ENCODE measurements at regions not wholly inside any gene's neighbourhood (a gene's known extent, or its start where the extent isn't known, plus 50 kb on each side); places are given as distances from the start of the nearest gene placed in this dataset.
"Not testable (repeated sequence)": the region's sequence is repeated elsewhere in the genome, so short reads cannot be mapped to it uniquely, and the experiment has no call there.

DNA sequence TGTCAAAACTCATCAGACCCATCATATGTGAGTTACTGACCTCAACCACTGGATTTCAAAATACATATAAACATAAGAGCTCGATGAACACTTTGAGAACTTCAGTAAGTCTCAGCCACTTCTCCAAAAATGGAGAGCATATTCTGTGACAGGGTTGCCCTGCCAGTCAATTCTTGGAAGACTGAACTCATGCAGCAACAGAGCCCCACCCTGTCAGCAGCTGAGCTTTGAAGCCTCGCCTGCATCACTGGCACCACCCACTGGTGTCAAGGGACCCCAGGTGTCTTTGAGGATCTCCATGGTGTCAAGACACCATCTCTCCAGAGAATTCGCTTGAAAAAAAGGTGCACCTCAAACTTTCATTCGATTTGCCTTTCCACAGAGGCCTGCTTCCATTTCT lies 420.1 kb downstream of the SPATA31A1 start:
- DNase-seq (ENCODE audit: low read depth, low spot score); H4K20me1 ChIP-seq (ENCODE audit: control insufficient read depth, insufficient read depth); intact Hi-C loops (cut with micrococcal nuclease; ENCODE audit: unreplicated experiment); FAIRE-seq; H3K27me3 ChIP-seq (replicated peaks in 1 of 2; ENCODE audit: control insufficient read depth in 2 of 2, insufficient read depth in 2 of 2, low read length in 1 of 2); H3K9me3 ChIP-seq (replicated peaks; ENCODE audit: control insufficient read depth, insufficient read depth, low read length); in situ Hi-C loops (cut with MboI); ATAC-seq; H3K4me1 ChIP-seq (ENCODE audit: control insufficient read depth, insufficient read depth, low read length); H3K36me3 ChIP-seq (ENCODE audit: control insufficient read depth in 2 of 2, insufficient read depth in 2 of 2, low read length in 1 of 2); SMC1A ChIA-PET (ENCODE audit: uncharacterized antibody, unreplicated experiment); POLR2A ChIA-PET; H3K9ac ChIP-seq (ENCODE audit: control insufficient read depth, insufficient read depth, low read length); H3K79me2 ChIP-seq (ENCODE audit: control insufficient read depth, insufficient read depth, low read length); CTCF ChIA-PET; BruUV-seq (replicated peaks); H3K27ac ChIP-seq (ENCODE audit: control insufficient read depth, insufficient read depth); RAD21 ChIA-PET (ENCODE audit: unreplicated experiment); H3K4me2 ChIP-seq (ENCODE audit: control insufficient read depth, insufficient read depth); H3K4me3 ChIP-seq; H2AFZ ChIP-seq (ENCODE audit: control insufficient read depth, low read depth, low read length): not testable (repeated sequence)
- no CpG with 5 or more reads among the region's 4 CpGs for WGBS (ENCODE audit: insufficient coverage, insufficient replicate concordance, low lambda C conversion rate, missing lambda C conversion rate)

DNA sequence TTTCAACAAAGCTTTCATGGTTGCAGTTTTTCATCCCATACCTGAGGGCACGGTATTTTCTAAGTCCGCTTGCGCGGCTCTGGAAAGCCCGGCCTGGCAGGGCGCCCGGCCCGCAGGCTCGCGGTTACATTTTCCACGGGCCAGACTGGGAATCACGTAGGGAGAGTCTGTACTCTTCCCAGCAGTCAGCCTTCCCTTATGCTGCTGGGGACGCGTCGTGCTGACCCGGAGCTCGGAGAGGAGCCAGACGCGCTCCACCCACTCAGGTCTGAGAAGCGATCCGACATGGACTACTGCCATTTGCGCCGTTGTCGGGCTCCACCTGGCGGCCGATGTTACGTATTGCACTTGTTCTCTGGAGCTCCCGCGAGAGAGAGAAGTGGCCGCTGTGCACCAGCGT lies 435.9 kb downstream of the SPATA31A1 start:
- BruUV-seq (replicated peaks); H3K27ac ChIP-seq (ENCODE audit: control insufficient read depth, insufficient read depth); POLR2A ChIA-PET; in situ Hi-C loops (cut with MboI); H4K20me1 ChIP-seq (ENCODE audit: control insufficient read depth, insufficient read depth); H3K9me3 ChIP-seq (replicated peaks; ENCODE audit: control insufficient read depth, insufficient read depth, low read length); SMC1A ChIA-PET (ENCODE audit: uncharacterized antibody, unreplicated experiment); H3K9ac ChIP-seq (ENCODE audit: control insufficient read depth, insufficient read depth, low read length); H3K27me3 ChIP-seq (replicated peaks in 1 of 2; ENCODE audit: control insufficient read depth in 2 of 2, insufficient read depth in 2 of 2, low read length in 1 of 2); CTCF ChIA-PET; DNase-seq (ENCODE audit: low read depth, low spot score); H3K79me2 ChIP-seq (ENCODE audit: control insufficient read depth, insufficient read depth, low read length); intact Hi-C loops (cut with micrococcal nuclease; ENCODE audit: unreplicated experiment); H3K4me1 ChIP-seq (ENCODE audit: control insufficient read depth, insufficient read depth, low read length); RAD21 ChIA-PET (ENCODE audit: unreplicated experiment); H3K36me3 ChIP-seq (ENCODE audit: control insufficient read depth in 2 of 2, insufficient read depth in 2 of 2, low read length in 1 of 2): not testable (repeated sequence)
- peak; percentile 100 for ATAC-seq
- H3K4me3 ChIP-seq = peak overlapping the region; percentile 34; the same call in 1 of the 2 replicates
- H3K4me2 ChIP-seq (ENCODE audit: control insufficient read depth, insufficient read depth) = peak overlapping the region; percentile 60; the same call in 1 of the 2 replicates
- peak; percentile 99 for FAIRE-seq
- peak overlapping the region; percentile 47; the same call in 1 of the 2 replicates for H2AFZ ChIP-seq (ENCODE audit: control insufficient read depth, low read depth, low read length)
- 27% methylated on average over 19 of the region's 31 CpGs for WGBS (ENCODE audit: insufficient coverage, insufficient replicate concordance, low lambda C conversion rate, missing lambda C conversion rate)

DNA sequence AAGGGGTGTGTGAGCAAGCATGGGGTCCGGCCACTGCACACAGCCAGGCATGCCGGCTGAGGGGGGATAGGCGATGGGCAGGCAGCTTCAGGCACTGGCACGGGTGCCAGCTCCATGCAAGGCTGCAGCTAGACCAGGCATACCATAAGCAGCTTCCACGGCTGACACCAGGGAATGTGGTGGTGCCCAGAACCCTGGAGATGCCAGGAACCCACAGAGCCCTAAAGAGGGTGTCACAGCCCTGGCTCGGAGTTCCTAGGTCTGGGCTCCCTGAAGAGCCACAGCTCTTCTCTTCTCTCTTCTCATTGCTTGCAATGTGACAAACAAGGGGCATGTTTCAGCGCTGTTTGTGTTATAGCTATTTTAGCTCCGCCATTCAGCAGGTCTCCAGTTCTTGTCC lies 442.5 kb downstream of the SPATA31A1 start:
- H3K27me3 ChIP-seq (replicated peaks in 1 of 2; ENCODE audit: control insufficient read depth in 2 of 2, insufficient read depth in 2 of 2, low read length in 1 of 2); FAIRE-seq; intact Hi-C loops (cut with micrococcal nuclease; ENCODE audit: unreplicated experiment); H3K9me3 ChIP-seq (replicated peaks; ENCODE audit: control insufficient read depth, insufficient read depth, low read length); H3K4me2 ChIP-seq (ENCODE audit: control insufficient read depth, insufficient read depth); H3K27ac ChIP-seq (ENCODE audit: control insufficient read depth, insufficient read depth); H3K79me2 ChIP-seq (ENCODE audit: control insufficient read depth, insufficient read depth, low read length); H3K9ac ChIP-seq (ENCODE audit: control insufficient read depth, insufficient read depth, low read length); ATAC-seq; H2AFZ ChIP-seq (ENCODE audit: control insufficient read depth, low read depth, low read length); H3K4me3 ChIP-seq; H4K20me1 ChIP-seq (ENCODE audit: control insufficient read depth, insufficient read depth); RAD21 ChIA-PET (ENCODE audit: unreplicated experiment); H3K4me1 ChIP-seq (ENCODE audit: control insufficient read depth, insufficient read depth, low read length); in situ Hi-C loops (cut with MboI); H3K36me3 ChIP-seq (ENCODE audit: control insufficient read depth in 2 of 2, insufficient read depth in 2 of 2, low read length in 1 of 2); BruUV-seq (replicated peaks); SMC1A ChIA-PET (ENCODE audit: uncharacterized antibody, unreplicated experiment); DNase-seq (ENCODE audit: low read depth, low spot score); CTCF ChIA-PET; POLR2A ChIA-PET: not testable (repeated sequence)
- 50% methylated on average over 2 of the region's 8 CpGs for WGBS (ENCODE audit: insufficient coverage, insufficient replicate concordance, low lambda C conversion rate, missing lambda C conversion rate)

DNA sequence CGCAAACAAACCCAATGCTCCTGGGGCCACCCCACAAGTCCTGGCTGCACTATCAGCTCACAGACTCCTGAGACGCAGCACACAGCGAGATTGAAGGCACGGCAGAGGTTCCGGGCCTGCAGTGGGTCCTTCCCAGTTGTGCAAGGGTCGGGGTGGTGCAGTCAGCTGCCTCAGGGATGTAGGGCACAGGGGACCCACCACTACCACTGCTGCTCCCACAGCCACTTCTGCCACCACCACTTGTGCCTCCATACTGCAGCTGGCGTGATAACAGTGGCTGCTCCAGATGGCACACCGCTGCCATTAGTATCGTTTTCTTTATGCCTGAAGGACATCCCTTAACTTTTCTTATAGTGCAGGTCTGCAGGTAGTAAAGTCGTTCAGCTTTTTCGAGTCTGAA lies 443.8 kb downstream of the SPATA31A1 start:
- BruUV-seq (replicated peaks); H4K20me1 ChIP-seq (ENCODE audit: control insufficient read depth, insufficient read depth); H3K4me2 ChIP-seq (ENCODE audit: control insufficient read depth, insufficient read depth); H3K79me2 ChIP-seq (ENCODE audit: control insufficient read depth, insufficient read depth, low read length); H3K9ac ChIP-seq (ENCODE audit: control insufficient read depth, insufficient read depth, low read length); ATAC-seq; H3K4me1 ChIP-seq (ENCODE audit: control insufficient read depth, insufficient read depth, low read length); H3K4me3 ChIP-seq; H3K27ac ChIP-seq (ENCODE audit: control insufficient read depth, insufficient read depth); H3K9me3 ChIP-seq (replicated peaks; ENCODE audit: control insufficient read depth, insufficient read depth, low read length); POLR2A ChIA-PET; intact Hi-C loops (cut with micrococcal nuclease; ENCODE audit: unreplicated experiment); H3K36me3 ChIP-seq (ENCODE audit: control insufficient read depth in 2 of 2, insufficient read depth in 2 of 2, low read length in 1 of 2); H3K27me3 ChIP-seq (replicated peaks in 1 of 2; ENCODE audit: control insufficient read depth in 2 of 2, insufficient read depth in 2 of 2, low read length in 1 of 2); RAD21 ChIA-PET (ENCODE audit: unreplicated experiment); in situ Hi-C loops (cut with MboI); CTCF ChIA-PET; H2AFZ ChIP-seq (ENCODE audit: control insufficient read depth, low read depth, low read length); DNase-seq (ENCODE audit: low read depth, low spot score); SMC1A ChIA-PET (ENCODE audit: uncharacterized antibody, unreplicated experiment); FAIRE-seq: not testable (repeated sequence)
- WGBS (ENCODE audit: insufficient coverage, insufficient replicate concordance, low lambda C conversion rate, missing lambda C conversion rate) = 75% methylated on average over 3 of the region's 11 CpGs

Data from GM12878 (cell line).